Dermis blood vessel endothelial cell (primary cell): ENCODE measurements at regions not wholly inside any gene's neighbourhood (a gene's known extent, or its start where the extent isn't known, plus 50 kb on each side); places are given as distances from the start of the nearest gene placed in this dataset.
A peak's percentile ranks its signal among the peaks of the same experiment; 100 is the strongest.

ENCODE experiments used
- DNase-seq: peaks from one replicate; pipeline ENCODE4 v3.0.0; 2010

GRCh38 chr5:175579742-175580432, 78.0 kb upstream of the HRH2 start:
- DNase-seq, result no peak

DNA sequence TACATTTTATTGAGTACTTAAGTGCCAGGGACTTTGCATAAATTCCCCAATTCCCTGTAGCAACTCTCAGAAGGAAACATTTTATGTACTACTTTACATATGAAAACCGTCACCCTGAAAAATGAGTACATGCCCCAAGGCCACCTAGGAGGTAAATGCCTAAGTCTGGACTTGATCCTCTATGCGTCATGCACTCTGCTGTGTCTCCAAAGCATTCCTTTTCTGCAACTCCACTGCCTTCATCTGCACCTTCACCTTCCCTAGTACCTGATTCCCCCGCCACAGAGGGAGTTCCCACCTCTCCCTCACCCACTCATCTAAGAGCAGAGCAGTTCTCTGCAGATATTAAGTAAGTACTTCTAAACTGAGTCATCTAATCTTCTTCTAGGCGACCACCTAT, 75.2 kb upstream of the HRH2 start:
- no peak for DNase-seq

- no peak for DNase-seq
Measured at GRCh38 chr5:175585567-175585966, 72.3 kb upstream of the HRH2 start.

- no peak for DNase-seq
Measured at GRCh38 chr5:175588709-175589429, 69.0 kb upstream of the HRH2 start.

- no peak for DNase-seq
Measured at GRCh38 chr5:175589714-175590113, 68.2 kb upstream of the HRH2 start.

DNA sequence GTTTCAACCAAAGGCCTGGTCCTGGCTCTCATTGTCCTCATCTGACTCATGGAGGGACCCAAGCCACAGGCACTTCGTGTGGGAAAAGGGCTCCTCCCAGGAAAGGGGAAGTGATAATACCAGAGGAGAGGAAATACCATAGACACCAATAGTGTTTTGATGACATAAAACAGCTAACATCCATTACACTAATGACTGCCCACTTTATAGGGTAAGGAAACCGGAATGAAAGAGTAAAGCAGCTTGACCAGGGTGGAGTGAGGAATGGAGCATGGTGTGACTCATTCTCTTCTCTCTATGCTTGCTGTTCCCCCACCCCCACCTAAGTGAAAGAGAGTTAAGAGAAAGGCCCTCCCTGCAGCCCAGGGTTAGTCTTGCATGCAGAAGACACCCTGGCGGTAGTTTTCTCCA, 67.4 kb upstream of the HRH2 start:
- DNase-seq, result peak; percentile 3

- DNase-seq, result no peak
Measured at GRCh38 chr5:175591293-175591692, 66.6 kb upstream of the HRH2 start.

DNA sequence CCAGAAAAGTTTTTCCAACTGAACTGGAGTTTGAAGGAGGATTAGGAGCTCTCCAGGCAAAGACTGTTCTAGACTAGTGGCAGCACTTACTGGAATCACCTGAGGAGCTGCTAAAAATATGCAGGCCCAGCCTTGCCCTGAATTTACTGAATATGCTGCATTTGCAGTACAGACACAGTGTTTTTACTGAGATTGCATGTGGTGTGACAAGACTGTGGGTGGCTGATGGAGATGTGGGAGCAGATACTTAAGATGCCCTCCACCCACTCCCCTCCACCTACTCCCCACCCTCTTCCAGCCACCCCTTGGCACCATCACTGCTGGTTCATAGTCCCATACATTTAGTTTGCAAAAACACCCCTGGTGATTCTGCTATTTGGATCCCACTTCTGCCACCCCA, 64.1 kb upstream of the HRH2 start:
- DNase-seq, result no peak

- DNase-seq, result no peak
Measured at GRCh38 chr5:175595905-175596304, 62.0 kb upstream of the HRH2 start.

DNA sequence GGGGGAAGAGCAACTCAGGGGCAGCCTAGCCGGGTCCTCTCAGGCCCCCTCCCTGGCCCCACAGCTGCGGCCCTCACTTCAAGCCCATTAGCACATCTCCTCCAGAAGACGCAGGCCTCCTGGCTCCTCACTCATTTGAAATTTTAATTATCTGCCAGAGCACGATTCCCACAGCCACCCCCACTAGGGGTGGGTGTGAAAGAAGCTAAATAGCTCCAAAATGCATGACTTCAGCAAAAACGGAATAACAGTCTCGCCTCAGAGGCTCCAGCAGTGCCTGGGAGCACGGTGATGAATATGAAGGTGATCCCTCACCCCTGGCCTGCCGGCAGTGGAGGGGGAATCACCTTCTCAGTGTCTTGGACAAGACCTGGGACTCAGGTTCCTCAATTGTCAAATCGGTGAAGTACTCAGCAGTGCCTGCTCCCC, 61.1 kb upstream of the HRH2 start:
- DNase-seq, result no peak

GRCh38 chr5:175597718-175598117, 60.2 kb upstream of the HRH2 start:
- DNase-seq, result no peak

- no peak for DNase-seq
Measured at GRCh38 chr5:175598774-175599173, 59.1 kb upstream of the HRH2 start.

DNA sequence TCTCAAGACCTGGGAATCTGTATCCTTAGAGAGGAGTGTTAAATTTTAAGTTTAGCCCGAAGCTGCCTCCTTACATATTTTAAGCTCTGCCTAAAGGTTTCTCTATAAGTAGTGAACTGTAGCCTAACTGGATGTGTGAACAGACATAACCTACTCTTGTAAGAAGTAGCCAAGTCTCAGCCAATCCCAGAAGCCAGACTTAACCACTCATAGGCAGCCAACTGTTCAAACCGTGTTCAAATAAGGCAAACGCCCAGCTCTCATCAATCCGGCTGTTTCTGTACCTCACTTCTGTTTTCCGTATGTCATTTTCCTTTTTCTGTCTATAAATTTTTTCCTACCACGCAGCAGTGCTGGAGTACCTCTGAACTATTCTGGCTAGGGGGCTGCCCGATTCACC, 58.7 kb upstream of the HRH2 start:
- DNase-seq, result no peak

GRCh38 chr5:175603987-175604739, 53.7 kb upstream of the HRH2 start:
- no peak for DNase-seq

GRCh38 chr5:175606409-175606808, 51.5 kb upstream of the HRH2 start:
- no peak for DNase-seq
